ENCODE measurements at regions not wholly inside any gene's neighbourhood (a gene's known extent, or its start where the extent isn't known, plus 50 kb on each side); places are given as distances from the start of the nearest gene placed in this dataset.
"Not testable (repeated sequence)": the region's sequence is repeated elsewhere in the genome, so short reads cannot be mapped to it uniquely, and the experiment has no call there.

- peak; percentile 93 for DNase-seq (ENCODE audit: low spot score)
- FAIRE-seq, result peak; percentile 91
Measured at GRCh38 chr21:36207577-36208320, 51.1 kb downstream of the DOP1B start.

- DNase-seq (ENCODE audit: low spot score), result no peak
- FAIRE-seq, result no peak
Measured at GRCh38 chr21:36208326-36209013, 51.8 kb downstream of the DOP1B start.

- peak; percentile 72 for DNase-seq (ENCODE audit: low spot score)
- FAIRE-seq, result peak; percentile 79
Measured at GRCh38 chr21:36209626-36210171, 53.1 kb downstream of the DOP1B start.

- no peak for FAIRE-seq
- DNase-seq (ENCODE audit: low spot score), result peak; percentile 28
Measured at GRCh38 chr21:36210779-36211659, 54.4 kb downstream of the DOP1B start.

- DNase-seq (ENCODE audit: low spot score) (peak; percentile 100), FAIRE-seq (peak; percentile 99)
Measured at GRCh38 chr21:36211660-36212512, 55.3 kb downstream of the DOP1B start.

- FAIRE-seq, result no peak
Measured at GRCh38 chr21:36212513-36212780, 55.8 kb downstream of the DOP1B start.

GRCh38 chr21:36214561-36214960 is 57.9 kb downstream of the DOP1B start:
- peak; percentile 81 for FAIRE-seq
- peak; percentile 33 for DNase-seq (ENCODE audit: low spot score)

More at GRCh38 chr21:36212513-36212780, 55.8 kb downstream of the DOP1B start:
- no peak for DNase-seq (ENCODE audit: low spot score)

- no peak for DNase-seq (ENCODE audit: low spot score)
- FAIRE-seq, result no peak
Measured at GRCh38 chr21:36217743-36218142, 61.1 kb downstream of the DOP1B start.

- no peak for DNase-seq (ENCODE audit: low spot score)
Measured at GRCh38 chr21:36218691-36219090, 62.1 kb downstream of the DOP1B start.

GRCh38 chr21:36223451-36223850 is 66.8 kb downstream of the DOP1B start:
- no peak for FAIRE-seq

More at GRCh38 chr21:36218691-36219090, 62.1 kb downstream of the DOP1B start:
- FAIRE-seq, result no peak

GRCh38 chr21:36229181-36229580 is 72.6 kb downstream of the DOP1B start:
- FAIRE-seq (no peak), DNase-seq (ENCODE audit: low spot score) (no peak)

More at GRCh38 chr21:36223451-36223850, 66.8 kb downstream of the DOP1B start:
- DNase-seq (ENCODE audit: low spot score), result no peak

GRCh38 chr21:36231444-36231843 is 74.8 kb downstream of the DOP1B start:
- not testable (repeated sequence) for FAIRE-seq

GRCh38 chr21:36232641-36233040 is 76.0 kb downstream of the DOP1B start:
- DNase-seq (ENCODE audit: low spot score) (no peak), FAIRE-seq (no peak)

More at GRCh38 chr21:36231444-36231843, 74.8 kb downstream of the DOP1B start:
- not testable (repeated sequence) for DNase-seq (ENCODE audit: low spot score)

GRCh38 chr21:36235058-36235582 is 78.5 kb downstream of the DOP1B start:
- FAIRE-seq (no peak), DNase-seq (ENCODE audit: low spot score) (no peak)

GRCh38 chr21:36236052-36236730 is 79.6 kb downstream of the DOP1B start:
- no peak for FAIRE-seq
- no peak for DNase-seq (ENCODE audit: low spot score)

GRCh38 chr21:36237441-36237840 is 80.8 kb downstream of the DOP1B start:
- no peak for FAIRE-seq

GRCh38 chr21:36239585-36239984 is 80.4 kb upstream of the MORC3 start:
- FAIRE-seq, result no peak
- DNase-seq (ENCODE audit: low spot score), result no peak

More at GRCh38 chr21:36237441-36237840, 80.8 kb downstream of the DOP1B start:
- DNase-seq (ENCODE audit: low spot score), result no peak

GRCh38 chr21:36241717-36242116 is 78.3 kb upstream of the MORC3 start:
- DNase-seq (ENCODE audit: low spot score) (no peak), FAIRE-seq (no peak)

- FAIRE-seq, result no peak
- DNase-seq (ENCODE audit: low spot score), result no peak
Measured at GRCh38 chr21:36245115-36245514, 74.9 kb upstream of the MORC3 start.

- FAIRE-seq (no peak), DNase-seq (ENCODE audit: low spot score) (no peak)
Measured at GRCh38 chr21:36245649-36246048, 74.3 kb upstream of the MORC3 start.

Data from RCC 7860 (cell line).